DMS 273 (cell line): ENCODE measurements at regions not wholly inside any gene's neighbourhood (a gene's known extent, or its start where the extent isn't known, plus 50 kb on each side); places are given as distances from the start of the nearest gene placed in this dataset.

Source experiments
- DNase-seq: peaks from one replicate; lab custom pipeline; 2025; ENCODE audit not compliant: unreplicated experiment; lab: John Stamatoyannopoulos, UW

- DNase-seq, result peak; percentile 0
These were observed 387.3 kb downstream of the HS3ST3B1 start for GRCh38 chr17:14688134-14688533.

- no peak for DNase-seq
These were observed 371.9 kb downstream of the HS3ST3B1 start for GRCh38 chr17:14672830-14673229.

DNA sequence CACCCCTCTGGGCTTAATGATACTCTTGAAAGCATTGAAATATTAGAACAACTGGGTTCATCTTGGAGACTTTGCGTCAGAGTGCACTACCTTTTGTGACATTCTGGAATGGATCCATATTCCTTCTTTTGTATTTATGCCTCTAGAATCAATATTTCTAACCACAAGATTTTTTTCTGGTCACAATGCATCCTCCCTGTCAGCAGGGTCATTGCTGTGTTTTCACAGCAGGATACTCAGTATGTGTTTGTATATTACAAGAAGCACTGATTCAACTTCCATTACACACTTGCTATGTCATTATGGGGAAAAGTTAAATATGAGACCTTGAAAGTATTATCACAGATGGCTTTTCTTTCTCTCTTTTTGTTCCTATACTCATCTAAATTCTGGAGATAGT is 370.0 kb downstream of the HS3ST3B1 start:
- no peak for DNase-seq

GRCh38 chr17:14664511-14664910 is 363.6 kb downstream of the HS3ST3B1 start:
- no peak for DNase-seq

DNA sequence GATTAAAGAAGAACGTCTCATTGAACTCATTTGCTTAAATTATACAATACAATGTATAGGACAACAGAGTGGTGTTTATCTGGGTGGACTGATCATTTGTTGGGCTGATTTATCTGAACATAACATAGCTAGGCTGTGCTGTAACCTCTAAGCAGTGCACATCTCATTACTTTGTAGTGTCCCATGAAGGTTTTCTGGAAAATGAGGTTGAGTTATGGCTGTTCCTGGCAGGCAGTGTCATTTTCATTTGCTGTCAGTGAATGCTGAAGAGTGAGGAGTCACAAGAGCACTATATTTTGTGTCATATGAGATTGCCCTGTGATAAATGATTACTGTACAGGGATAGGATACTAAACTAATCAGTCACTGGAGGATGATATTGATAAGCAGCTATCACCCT is 340.2 kb downstream of the HS3ST3B1 start:
- DNase-seq, result no peak

DNA sequence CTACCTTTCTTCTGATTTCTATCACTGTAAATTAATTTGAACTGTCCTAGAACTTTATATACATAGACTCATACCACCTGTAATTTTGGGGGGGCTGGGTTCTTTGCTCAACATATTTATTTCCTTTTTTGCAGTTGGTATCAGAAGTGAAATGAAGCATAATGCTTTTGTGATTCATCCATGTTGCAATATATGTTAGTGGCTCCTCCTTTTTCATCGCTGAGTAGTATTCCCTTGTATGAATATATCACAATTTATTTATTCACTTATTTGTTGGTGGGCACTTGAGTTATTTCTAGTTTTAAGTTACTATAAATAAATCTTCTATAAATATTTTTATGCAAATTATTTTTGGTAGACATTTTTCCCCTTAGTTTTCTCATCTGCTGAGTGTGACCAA is 336.4 kb downstream of the HS3ST3B1 start:
- DNase-seq, result no peak

- no peak for DNase-seq
These were observed 329.7 kb downstream of the HS3ST3B1 start for GRCh38 chr17:14630621-14631020.

DNA sequence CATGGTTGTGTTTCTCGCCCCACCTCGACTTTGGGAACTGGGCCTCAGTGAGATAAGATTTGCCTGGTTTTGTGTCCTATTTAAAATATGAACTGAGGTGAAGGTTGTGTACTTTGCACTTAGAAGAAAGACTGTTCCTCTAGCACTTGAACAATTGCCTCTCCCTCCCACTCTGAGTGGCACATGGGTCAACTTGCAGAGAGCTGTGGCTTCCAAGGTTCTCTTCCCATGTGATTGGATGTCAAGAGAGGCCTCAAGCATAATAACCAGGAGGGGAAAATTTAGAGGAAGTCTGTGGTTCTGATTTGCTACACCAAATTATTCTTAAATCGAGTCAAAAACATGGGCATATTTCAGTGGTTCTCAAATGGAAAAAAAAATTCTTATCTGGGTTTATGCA is 329.2 kb downstream of the HS3ST3B1 start:
- DNase-seq, result no peak

- DNase-seq, result no peak
These were observed 321.8 kb downstream of the HS3ST3B1 start for GRCh38 chr17:14622615-14623101.

DNA sequence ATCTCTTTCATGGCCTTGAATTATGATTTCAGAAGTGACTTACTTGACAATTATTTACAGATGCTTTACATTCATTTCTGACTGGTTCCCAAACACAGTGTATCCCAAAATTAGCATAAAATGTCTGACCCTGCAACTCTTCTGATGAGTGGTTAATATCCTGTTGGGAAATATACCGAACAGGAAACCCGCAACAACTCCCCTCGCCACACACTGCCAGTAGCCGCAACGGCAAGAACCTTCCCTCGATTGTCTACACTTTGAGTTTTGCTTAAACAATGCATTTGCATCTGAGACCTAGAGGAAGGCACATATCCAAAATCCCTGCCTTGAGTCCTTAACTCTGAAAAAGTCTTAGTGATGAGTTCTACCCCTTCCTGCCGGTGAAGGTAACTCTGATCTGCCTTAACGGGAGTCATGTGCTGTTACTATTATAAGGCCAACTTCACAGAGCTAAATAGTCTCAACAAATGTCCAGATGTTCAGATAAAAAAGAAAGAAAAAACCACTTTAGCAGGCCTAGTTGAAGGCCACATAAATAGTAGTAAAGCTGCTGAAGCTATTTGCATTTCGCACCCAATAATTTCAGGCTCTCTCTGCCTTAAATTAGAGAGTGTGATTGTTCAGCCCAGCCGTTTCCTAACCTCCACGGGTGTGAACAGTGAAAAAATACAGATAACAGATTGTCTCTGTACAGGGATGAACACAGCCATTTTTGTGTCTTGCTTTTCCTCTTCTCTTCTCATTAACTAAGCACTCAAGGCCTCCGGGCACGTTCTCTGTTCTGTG is 321.1 kb downstream of the HS3ST3B1 start:
- no peak for DNase-seq

- no peak for DNase-seq
These were observed 318.9 kb downstream of the HS3ST3B1 start for GRCh38 chr17:14619821-14620220.

- DNase-seq, result no peak
These were observed 315.6 kb downstream of the HS3ST3B1 start for GRCh38 chr17:14616528-14616927.

GRCh38 chr17:14605267-14605599 is 304.4 kb downstream of the HS3ST3B1 start:
- no peak for DNase-seq

GRCh38 chr17:14604591-14605266 is 303.8 kb downstream of the HS3ST3B1 start:
- no peak for DNase-seq

DNA sequence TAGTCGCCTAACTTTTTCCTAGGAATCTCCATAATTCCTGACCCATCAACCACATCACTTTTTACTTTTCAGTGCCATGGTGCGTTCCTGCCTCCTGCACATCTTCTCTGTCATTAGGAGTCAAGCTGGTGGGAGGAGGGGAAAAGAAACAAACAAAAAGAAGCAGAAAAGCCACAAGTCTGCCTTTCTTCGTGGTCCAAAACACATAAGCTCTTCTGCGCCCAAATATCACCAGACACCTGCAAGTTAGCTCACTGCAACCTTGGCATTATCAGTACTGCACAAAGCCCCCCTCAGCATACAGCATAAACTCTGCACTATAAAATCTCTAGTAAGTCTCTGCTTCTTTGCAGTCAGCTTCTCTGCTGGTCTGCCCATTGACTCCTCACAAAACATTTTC is 295.3 kb downstream of the HS3ST3B1 start:
- DNase-seq, result no peak

- no peak for DNase-seq
These were observed 294.8 kb downstream of the HS3ST3B1 start for GRCh38 chr17:14595656-14596055.

- DNase-seq, result no peak
These were observed 293.8 kb downstream of the HS3ST3B1 start for GRCh38 chr17:14594690-14595089.

DNA sequence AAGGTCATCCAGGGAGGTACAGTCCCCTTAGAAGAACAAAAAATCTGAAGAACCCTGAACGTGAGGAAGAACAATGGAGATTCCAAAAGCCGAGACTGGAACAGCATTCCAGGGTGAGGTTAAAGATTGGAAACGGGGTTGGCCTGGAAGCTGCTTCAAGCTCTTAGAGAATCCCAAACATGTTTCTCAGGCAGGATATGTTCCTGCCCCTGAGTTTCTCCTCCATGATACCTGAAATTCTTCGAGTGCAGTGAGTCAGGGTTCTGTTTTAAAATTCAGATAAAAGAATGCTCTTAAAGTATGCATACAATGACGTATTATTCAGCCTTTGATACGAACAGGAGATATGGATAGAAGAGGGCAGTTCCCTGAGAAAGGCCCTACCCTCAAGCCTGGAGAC is 293.1 kb downstream of the HS3ST3B1 start:
- no peak for DNase-seq

DNA sequence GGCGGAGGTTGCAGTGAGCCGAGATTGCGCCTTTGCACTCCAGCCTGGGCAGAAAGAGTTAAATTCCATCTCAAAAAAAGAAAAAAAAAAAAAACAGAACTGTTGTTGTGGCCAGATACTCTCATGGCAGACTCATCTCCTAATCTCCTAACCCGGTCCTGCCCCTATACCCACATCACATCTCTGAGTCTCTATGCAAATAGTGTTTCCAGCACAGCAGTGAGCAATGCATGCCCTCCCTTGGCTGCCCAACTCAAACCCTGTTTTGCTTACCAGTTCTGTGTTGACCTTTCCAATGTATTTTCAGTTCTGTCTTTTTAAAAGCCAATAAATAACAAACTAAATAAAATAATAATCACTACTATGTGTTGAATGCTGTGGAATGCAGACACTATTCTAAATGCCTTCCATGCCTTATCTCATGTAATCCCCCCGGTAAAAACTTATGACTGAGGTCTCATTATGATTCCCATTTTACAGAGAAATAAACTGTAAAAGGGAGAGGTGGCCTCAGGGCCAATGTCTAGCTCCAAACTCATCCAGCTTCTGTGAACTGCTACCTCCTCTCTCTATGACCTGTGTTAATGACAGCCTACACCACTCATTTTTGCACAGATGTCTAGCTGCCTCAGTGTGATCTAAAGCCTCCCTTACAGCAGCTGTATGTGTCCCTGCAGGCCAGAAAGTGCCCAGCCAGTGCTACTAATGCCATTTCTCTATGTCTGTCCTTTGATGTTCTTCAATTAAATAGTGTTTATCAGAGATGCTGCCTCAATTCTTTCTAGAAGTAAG is 289.8 kb downstream of the HS3ST3B1 start:
- no peak for DNase-seq

DNA sequence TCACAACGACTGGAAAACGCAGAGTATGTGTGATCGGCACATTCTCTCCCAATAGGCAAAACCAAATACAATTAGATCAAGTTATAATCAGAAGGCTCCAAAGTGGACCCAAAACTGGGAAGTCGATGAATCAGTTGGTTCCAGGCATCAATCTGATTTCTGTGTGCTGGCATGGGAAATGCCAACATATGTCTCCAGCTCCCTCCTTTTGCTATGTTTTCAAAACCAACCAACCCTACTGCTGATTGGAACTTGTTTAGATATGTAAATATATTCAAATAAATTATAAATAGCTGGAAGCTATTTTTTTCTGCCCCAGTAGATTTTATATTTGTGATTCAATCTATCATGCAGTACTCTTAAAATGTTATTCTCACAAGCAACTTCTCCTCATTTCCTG is 284.2 kb downstream of the HS3ST3B1 start:
- no peak for DNase-seq

GRCh38 chr17:14582996-14583395 is 282.1 kb downstream of the HS3ST3B1 start:
- no peak for DNase-seq
